A549 (cell line): ENCODE measurements at regions not wholly inside any gene's neighbourhood (a gene's known extent, or its start where the extent isn't known, plus 50 kb on each side); places are given as distances from the start of the nearest gene placed in this dataset.
"Not testable (repeated sequence)": the region's sequence is repeated elsewhere in the genome, so short reads cannot be mapped to it uniquely, and the experiment has no call there.

Experiments
- CBX2 ChIP-seq: fragments of 200-600 bp; sonication (generic); IDR thresholded peaks from 2 replicates; pipeline ENCODE4 v1.6.1; 2016; ENCODE audit warnings: low read depth, mild to moderate bottlenecking, borderline replicate concordance
- CTCF ChIP-seq: fragments of >200 bp; sonication (Bioruptor Twin); formaldehyde crosslinking; IDR thresholded peaks from 3 replicates; pipeline ENCODE4 v1.5.1; 2016
- GATA3 ChIP-seq: IDR thresholded peaks from 2 replicates; pipeline ENCODE4 v1.6.1; 2012; ENCODE audit warnings: borderline replicate concordance
- HOXB13 ChIP-seq: fragments of 250-450 bp; sonication (Bioruptor Pico); IDR thresholded peaks from 2 replicates; pipeline ENCODE4 v1.5.0; 2020; ENCODE audit warnings: low read depth, mild to moderate bottlenecking, moderate library complexity
- MYC ChIP-seq: IDR thresholded peaks from 2 replicates; pipeline ENCODE4 v1.6.1; 2012; ENCODE audit warnings: mild to moderate bottlenecking, inconsistent platforms, low read length, improper control_type of control experiment, borderline replicate concordance
- PBX3 ChIP-seq: IDR thresholded peaks from 2 replicates; pipeline ENCODE4 v1.6.1; 2012
- POLR2A ChIP-seq: IDR thresholded peaks from 2 replicates; pipeline ENCODE4 v1.6.1; 2012; ENCODE audit warnings: mild to moderate bottlenecking, low read length
- RAD21 ChIP-seq, 2 experiments: fragments of >200 bp in 1 of 2; sonication (Bioruptor Twin) in 1 of 2; formaldehyde crosslinking in 1 of 2; IDR thresholded peaks in 1 of 2; conservative IDR thresholded peaks in 1 of 2; 2 replicates in 1 of 2; 3 replicates in 1 of 2; pipeline ENCODE4 v1.6.1; 2012 to 2018; ENCODE audit warnings: inconsistent platforms in 1 of 2
- RFX5 ChIP-seq: fragments of 450-650 bp; IDR thresholded peaks from 2 replicates; pipeline ENCODE4 v1.7.1; 2014; ENCODE audit warnings: antibody characterized with exemption, mild to moderate bottlenecking, moderate library complexity
- SMC3 ChIP-seq: fragments of >200 bp; sonication (Bioruptor Twin); formaldehyde crosslinking; IDR thresholded peaks from 3 replicates; pipeline ENCODE4 v1.6.1; 2018; ENCODE audit warnings: inconsistent platforms

- TF ChIP-seq RAD21 (conservative IDR thresholded peaks at IDR 0.05 in 1 of 2, IDR thresholded peaks at IDR 0.05 in 1 of 2); RFX5; CBX2; CTCF; MYC; POLR2A; GATA3; HOXB13; PBX3; SMC3: not testable (repeated sequence)
Measured at GRCh38 chrX:76924616-76925015, 497.1 kb downstream of the MAGEE1 start.
